HG03135 (cell line): ENCODE measurements at regions not wholly inside any gene's neighbourhood (a gene's known extent, or its start where the extent isn't known, plus 50 kb on each side); places are given as distances from the start of the nearest gene placed in this dataset.

Experiments used
- ATAC-seq: cut with Tn5 transposase; IDR thresholded peaks from one replicate; pipeline ENCODE4 v1.9.1; 2021; ENCODE audit warnings: mild to moderate bottlenecking, moderate library complexity; ENCODE audit not compliant: unreplicated experiment

DNA sequence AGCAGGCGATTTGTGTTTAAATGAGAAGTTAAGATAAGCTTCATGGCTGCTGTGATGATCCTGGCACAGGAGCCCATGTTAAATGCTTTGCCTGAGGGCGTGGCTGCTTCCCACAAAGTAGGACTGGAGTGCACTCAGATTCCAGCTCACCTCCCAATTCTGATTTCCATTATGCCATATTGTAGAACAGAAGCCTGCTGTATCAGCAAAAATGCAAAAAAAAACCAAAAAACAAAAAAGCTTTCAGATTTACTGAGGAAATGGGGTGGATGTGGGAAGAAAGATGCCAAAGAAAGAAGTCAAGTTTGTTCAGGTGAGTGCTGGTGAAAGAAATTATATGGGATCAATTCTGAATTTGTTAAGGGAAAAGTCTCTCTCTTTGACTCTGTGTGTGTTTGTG, 610.4 kb upstream of the NETO1 start:
- ATAC-seq, result no peak

DNA sequence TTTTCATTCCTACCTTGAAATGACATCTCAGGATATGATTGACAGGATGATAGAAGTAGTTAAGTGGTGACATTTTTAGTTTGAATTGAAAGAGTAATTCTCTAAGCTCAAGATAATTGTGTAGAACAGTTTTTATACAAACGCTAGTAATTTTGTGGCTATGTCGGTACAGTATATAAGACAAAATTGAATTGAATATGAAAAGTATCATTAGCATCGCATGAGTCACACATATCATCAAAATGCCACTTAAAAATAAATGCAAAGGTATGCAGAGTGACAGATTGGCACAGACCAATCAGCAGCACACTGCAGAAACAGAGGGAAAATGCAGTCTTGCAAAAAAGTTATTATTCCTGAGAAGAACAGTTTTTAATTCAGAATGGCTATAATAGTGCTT, 608.2 kb upstream of the NETO1 start:
- no peak for ATAC-seq

DNA sequence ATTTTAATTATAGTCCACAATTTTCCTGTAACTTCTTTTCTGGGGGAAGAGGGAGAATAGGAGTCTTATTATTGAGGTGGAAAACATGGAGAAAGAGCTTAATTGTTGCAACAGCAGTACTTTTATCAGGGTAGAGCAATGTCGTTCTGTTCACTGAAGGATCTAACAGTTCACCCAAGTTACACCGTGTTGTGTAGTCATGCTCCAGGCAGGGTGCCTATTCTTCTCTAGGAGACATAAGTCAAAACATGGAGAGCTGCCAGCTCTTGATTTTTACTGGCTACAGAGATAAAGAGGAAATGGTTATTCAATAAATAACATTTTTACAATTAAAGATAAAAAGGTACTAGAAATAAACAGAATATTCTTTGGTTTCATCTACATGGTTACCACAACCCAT, 594.3 kb upstream of the NETO1 start:
- ATAC-seq, result no peak

DNA sequence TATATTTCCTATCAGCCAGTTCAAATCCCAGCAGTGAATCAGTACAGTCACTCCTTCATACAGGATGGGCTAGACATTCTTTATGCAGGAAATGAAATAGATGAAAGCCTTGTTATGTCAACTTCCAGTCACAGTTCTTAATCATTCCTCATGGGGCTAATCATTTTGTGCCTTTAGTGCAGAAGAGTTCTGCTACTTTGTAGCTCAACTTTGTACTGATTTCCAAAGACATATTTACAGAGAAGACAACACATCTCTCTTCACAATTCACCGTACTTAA, 593.9 kb upstream of the NETO1 start:
- ATAC-seq, result no peak

DNA sequence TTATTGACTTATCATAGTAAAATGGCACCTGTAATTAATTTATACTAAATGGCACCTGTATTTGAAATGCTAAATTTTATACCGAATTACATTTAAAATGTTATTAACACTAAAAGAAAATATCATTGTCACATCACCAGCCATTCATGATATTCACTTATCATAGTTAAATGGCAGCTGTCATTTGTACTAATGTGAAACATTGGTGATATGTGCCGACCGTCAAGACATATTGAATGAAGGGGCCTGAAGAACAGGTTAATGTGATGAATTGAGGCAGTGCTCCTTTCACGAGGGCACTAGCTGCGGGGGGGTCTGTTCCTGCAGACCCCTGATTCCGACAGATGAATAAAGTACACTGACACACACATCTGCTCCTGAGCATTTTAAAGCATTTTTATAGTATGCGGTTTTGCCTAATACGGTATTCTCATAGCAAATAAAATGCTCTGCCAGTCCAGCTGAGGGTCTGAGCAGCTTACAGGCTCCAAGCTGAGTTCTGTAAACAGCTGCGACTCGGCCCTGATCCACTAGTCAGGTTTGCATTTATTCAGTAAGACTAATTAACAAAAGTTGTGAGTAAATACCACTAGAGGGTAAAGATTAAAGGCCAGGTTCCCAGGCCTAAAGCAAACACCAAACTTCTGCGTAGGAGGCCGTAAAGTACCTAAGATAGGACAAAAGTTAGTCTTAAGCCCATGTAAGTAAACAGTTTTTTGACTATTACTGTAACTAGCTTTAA, 593.4 kb upstream of the NETO1 start:
- ATAC-seq, result no peak

DNA sequence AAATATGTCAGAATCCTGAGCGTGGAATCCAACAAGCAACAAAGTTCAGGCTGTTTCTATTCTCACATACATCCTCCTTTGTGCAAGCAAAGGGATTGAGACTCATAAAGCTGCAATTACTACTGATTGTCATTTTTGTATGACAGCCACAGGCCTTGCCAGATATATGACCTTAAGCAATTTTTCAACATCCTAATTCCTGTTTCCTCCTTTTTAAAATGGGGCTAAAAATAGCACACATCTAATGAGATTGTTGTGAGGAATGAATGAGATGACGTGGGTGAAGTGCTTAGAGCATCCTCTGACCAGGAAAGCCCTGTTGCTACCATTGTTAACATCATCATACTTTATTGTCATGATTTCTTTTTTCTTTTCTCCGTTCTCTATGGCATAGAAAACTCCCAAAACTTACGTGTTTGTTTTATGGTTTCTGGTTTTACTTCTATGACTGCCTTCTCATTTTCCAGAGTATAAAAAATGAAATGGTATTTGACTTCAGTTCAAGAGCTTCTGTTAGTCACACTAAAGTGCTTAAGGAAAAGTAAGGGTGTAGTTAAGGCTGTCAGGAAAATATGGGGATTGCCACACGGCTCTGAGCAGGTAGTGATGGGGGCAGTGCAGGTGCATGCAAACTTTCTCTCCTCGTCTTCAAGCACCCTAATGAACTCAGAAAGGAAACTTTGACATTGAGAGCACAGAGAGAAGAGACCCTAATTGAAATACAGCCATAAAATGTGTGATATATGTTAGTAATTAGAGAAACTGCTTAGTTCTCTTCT, 590.6 kb upstream of the NETO1 start:
- ATAC-seq, result no peak

DNA sequence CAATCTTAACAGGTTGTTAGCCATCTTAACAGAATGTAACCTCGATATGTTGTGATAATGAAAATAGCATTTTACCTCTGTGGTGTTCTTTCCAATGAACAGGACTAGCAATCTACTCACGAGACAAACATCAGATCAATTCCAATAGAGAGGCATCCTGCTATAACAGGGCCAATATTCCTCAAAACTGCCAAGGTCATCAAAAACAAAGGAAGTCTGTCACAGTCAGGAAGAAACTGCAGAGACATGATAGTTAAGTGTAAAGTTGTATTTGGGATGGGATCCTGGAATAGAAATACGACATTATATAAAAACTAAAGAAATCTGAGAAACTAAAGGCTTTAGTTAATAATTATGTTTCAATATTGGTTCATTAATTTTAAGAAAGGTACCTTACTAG, 588.9 kb upstream of the NETO1 start:
- ATAC-seq, result no peak

DNA sequence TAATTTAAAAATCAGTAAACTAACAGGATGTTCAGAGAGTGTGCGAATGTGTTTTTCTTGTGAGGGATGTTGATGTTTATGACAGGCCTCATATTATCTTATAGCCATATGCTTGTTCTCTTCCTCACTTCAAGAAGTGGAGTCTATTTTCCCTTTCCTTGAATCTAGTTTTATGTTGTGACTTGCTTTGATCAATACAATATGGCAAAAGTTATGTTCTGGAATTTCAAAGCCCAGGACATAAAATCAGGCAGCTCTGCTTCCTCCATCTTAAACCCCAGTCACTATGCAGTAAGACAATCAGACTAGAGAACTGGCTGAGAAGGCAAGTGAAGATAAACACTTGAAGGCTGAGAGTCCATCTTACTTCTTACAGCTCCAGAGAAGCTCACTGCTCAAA, 585.1 kb upstream of the NETO1 start:
- no peak for ATAC-seq

DNA sequence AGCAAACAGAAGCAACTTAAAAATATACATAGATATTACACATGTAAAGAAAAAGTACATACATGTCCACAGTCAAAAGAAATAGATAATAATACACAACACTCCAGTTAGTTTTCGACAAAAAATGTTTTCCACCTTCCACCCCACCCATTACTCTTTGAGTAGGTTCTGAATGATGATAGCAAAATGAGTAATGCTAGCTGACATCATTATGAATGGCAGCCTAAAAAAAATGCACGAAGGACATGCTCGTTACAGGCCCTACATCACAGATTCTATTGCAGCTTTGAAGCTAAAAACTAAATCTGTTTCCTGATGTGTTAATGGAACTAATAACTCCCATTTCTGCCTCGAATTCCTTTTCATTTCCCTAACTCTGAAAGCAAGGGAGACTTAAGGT, 578.7 kb upstream of the NETO1 start:
- ATAC-seq, result no peak

DNA sequence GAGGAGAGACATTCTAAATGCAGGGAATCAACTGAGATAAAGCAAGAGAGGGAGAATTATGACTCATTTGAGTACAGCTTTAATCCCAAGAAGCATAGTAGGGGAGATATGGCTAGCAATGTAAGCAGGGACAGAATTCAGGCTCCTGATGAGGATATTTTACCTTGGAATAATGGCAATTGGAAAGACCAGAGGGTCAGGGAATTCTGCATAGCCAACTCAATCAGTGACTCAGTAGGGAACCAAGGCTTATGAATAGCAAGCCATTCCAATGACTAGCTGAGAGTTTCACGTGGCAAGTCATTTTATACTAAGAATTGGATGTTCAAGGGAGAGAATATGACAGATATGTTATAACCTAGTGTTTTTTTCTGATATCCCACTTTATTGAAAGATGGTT, 563.8 kb upstream of the NETO1 start:
- ATAC-seq, result no peak

DNA sequence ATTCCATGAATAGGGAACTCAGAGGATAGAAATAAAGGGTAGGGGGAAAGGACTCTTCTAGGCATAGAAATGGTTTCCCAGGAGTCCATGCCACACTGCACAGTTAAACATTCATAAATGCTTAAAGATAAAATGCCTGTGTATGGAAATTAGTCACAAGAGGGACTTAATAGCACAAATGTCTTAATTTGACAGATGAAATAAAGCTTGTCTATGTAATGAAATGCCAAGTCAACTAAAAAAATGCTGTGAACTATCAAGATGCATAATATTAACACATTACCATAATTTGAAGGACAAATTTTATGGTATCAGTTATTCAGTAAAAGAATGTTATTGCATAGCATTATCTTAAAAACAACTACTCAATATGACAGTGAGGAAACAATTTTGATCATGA, 553.2 kb upstream of the NETO1 start:
- ATAC-seq, result no peak

DNA sequence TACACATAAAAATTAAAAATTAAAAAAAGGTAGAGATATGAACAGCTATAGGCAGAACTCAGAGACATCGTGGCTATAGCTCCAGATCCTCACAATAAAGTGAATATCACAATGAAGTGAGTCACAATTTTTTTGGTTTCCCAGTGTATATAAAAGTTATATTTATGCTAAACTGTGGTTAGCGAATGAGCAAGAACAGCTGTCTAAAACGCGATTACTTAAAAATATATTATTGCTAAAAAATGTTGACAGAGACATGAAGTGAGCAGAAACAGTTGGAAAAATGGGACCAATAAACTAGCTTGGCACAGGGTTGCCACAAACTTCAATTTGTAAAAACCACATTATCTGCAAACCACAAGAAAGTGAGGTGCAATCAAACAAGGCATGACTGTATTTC, 551.7 kb upstream of the NETO1 start:
- ATAC-seq, result no peak

DNA sequence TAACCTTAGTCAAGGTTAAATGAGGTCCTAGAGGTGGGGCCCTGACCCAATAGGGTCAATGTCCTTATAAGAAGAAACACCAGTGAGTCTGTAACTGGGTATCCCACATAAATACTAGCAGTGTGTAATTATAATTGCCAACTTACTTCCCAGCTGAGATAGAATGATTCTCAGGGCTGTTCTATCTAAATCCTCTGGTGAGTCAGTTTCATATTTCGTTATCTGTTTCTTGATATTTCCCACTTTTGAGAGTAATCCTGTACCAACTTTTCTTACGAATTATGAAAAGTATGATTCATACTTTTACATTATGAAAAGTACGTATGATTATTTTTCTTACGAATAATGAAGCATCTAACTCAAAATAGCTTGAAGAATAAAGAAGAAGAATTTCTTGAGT, 546.8 kb upstream of the NETO1 start:
- ATAC-seq, result no peak

DNA sequence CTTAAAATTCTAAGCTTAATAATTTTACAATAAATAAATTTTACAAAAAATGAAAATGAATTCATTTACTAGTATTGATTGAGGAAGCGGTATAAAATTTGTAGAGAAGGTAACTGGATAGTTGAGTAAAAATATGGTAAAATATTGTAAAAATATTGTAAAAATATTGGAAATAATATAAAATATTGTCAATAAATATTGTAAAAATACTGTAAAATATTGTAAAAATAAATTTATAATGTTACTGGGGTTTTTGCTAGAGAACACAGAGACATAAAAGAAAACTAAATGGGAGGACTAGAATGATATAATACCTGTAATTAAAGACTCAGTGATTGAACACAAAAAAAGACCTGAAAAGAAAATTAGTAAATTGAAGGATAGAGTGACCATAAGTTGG, 546.3 kb upstream of the NETO1 start:
- ATAC-seq, result no peak

DNA sequence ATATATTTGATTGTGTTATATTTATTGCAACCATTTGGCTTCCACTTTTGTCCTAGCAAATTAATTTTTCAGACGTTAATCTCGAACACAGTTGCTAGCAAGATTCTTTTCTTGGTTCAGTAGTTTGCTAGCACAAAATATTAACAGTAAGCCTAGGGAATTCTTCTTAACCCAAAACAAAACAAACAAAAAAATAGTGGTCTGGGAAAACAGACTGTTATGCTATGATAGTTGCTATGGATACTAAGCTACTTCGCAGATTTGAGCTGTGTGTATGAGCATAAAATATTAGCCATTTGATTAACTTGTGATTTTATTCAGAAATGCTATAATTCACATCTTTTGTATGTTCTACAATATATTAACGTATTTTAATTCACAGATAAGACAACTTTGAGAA, 541.5 kb upstream of the NETO1 start:
- no peak for ATAC-seq

DNA sequence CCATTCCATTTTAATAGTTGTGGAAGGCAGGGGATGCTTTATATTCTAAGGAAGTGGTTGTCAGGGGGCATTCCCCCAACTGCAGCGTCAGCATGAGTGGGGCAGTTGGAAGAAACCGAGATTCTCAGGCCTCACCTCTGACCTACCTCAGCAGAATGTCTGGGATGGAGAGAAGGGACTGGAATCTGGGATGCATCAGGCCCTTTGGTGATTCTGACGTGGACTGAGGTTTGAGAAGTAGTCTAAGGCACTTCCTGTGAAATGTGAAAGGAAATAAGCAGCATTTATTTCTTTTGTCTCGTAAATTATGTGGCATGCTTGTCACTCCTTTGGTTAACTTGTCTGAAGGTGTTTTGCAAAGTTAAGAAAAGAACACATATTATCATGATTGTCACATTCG, 540.7 kb upstream of the NETO1 start:
- ATAC-seq, result no peak

DNA sequence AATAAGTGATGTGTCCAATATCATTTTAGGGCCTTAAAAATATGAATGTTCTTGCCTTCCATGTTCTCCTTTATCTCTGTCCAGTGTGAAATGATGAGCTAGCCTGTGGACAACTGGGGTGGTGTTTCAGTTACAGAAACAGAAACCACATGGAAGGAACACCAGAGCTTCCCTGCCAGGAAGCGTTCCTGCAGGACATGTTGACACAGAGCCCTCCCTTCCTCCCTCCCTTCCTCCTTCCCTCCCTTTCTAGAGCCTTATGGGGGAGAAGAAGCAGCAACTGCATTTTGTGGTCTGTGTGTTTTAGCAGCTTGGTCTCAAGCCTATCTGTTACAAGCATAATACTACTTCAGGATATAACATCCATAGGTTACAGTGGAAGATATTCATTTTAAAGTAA, 539.7 kb upstream of the NETO1 start:
- no peak for ATAC-seq

DNA sequence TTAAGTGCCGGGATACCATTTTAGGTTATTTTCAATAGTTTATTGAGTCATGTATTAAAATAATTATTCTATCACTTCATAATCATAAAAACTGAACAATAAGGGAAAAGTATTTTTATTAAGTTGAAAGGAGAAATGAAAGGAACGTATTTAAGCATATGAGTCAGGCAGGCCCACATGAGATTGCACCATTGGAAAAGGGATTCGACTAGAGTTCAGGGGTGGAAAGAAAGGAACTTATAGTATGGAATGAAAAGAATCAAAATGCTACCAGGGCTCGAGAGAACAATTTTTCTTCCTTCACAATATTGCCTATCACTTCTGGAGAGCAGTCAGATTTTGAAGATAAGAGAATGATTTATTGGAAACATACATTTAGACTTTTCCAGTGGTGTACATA, 516.5 kb upstream of the NETO1 start:
- ATAC-seq, result no peak

DNA sequence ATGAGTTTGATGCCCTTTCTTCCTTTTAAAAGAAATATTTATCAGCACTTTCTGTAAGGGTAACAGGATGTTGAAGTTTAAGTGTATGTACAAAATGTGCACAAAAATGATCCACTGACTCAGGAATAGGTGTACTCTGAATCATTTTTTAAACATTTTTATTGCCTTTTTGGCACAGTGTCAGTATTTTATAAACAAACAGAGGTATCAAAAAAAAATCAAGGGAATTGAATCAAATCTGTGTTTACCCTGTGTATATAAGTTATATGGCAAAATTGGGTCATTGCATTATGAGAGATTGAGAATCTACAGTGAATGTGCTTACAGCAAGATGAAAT, 513.9 kb upstream of the NETO1 start:
- no peak for ATAC-seq

DNA sequence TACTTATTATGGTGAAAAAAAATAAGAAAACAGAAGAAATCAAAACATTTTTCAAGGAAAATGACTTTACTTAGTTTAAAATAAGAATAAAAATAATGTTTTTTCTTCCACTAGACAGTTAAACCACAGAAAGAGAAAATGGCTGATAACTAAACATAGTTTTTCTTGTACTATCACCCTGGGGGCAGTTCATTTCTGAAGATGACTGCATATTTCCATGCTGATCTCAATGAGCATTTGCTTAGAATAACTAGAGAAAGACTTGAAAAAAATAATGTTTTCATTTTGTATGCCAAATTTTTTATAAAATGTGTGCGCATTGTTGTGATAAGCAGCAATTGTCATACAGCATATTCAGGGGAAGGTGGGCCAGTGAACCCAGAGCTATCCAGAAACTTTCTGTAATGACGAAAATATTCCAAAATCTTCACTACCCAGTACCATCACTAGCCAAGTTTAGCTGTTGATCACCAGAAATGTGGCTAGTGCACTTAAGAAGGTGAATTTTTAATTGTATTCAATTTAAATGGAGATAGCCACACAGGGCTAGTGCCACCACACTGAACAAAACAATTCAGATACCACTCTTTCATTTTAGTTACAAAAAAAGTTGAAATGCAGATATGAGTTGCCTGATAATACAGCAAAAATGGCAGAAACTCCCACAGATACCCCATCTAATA, 513.4 kb upstream of the NETO1 start:
- no peak for ATAC-seq

DNA sequence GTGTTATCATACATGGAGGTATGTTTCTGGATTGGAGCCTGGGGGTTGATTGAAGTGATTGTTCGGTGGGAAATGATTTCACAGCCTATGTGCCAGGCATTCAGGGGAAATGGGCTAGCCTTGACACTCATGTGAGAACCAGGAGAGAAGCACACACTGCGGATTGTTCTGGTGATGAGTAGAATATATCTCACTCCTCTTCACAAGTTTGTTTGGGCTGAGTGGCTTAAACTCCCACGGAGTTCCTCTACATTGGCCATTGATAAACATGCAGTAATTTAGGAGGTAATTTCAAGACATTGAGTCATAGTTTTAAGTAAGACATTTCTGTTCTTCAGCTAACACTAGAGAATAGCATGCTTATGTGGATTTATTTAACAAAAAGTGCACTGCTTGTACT, 498.9 kb upstream of the NETO1 start:
- ATAC-seq, result no peak

DNA sequence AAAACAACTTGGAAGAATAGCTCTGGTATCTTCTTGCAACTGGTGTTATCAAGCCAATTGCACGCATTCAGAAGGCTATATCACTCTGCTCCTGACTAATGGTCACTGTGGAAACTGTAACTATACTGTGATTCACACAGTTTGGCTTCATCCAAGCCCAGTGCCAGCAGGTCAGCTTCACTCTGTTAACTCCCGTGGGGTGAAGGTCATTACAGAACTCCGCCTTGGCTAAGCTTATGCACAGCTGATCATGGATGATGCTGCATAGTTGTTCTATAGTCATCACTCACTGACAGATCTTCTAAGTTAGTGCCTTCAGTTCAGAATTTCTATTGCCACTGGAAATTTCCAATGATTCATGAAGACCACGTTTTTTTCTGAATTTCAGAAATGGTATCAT, 497.2 kb upstream of the NETO1 start:
- ATAC-seq, result no peak

DNA sequence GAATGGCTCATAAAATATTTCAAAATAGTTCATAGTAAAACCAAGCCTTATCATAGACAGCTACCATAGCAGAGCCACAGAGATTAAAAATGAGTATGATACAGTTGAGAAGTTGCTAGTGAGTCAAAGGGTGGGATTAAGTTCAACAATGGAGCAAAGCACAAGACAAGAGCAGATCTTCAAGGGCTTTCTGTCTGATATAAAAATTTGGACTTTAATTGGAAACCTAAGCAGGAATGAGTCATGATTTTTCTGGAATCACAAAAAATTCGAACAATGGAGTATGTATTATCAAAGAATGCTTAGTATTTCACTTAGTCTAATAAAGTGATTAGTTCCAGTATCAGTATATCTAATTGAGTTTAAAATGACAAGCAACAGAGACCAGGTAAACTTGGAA, 487.3 kb upstream of the NETO1 start:
- no peak for ATAC-seq
